Right renal pelvis (tissue), 4 donors: ENCODE measurements at regions not wholly inside any gene's neighbourhood (a gene's known extent, or its start where the extent isn't known, plus 50 kb on each side); places are given as distances from the start of the nearest gene placed in this dataset.
"Not testable (repeated sequence)": the region's sequence is repeated elsewhere in the genome, so short reads cannot be mapped to it uniquely, and the experiment has no call there.

Experiments
- DNase-seq, 4 donors: peaks; one replicate each; pipeline ENCODE4 v3.0.0-alpha.2; 2013; ENCODE audit warnings: low read depth in 4 of 4, low spot score in 3 of 4, missing footprints in 1 of 4

DNA sequence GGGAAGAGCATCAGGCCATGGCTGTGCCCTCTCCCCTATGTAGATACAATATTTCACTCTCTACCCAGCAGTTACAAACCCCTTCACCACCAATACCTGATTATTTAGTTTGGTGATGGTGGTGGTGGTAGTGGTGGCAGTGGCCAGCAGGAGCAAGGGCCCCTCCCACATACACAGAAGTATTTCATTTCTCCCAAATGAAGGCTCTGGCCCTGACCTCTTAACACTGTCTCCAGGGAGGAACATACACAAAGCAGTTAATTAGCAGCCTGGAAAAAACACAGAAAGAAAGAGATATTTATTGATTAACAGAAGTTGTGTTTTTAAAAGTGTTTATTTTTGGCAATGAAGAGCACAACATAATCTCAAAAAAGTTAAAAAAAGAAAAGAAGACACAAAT is 212.7 kb upstream of the SAMSN1 start:
- DNase-seq: no peak

DNA sequence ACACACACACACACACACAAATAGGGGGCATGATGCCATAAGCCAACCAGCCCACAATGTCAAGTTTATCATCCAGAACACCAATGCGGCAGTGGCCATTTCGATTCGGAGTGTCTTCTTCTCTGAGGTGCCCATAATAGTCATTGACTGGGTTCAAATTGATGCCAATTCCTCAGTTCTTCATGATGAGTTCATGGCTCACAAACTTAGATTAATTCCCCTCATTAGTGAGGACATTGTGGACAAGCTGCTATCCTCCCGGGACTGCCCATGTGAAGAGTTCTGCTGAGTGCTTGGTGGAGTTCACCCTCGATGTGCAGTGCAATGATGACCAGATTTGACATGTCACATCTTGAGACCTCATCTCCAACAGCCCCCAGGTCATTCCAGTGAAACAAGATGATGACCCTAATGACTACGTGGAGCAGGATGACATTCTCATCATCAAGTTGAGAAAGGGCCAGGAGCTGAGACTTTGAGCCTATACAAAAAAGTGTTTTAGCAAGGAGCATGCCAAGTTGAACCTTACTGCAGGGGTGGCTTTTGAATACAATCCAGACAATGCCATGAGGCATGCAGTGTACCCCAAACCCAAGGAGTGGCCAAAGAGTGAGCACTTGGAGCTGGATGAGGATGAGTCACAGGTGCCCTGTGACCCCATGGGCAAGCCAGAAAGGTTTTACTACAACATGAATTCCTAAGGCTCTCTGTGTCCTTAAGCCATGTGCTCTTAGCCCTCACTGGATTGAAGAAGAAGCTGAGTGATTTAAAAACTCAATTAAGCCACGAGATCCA is 211.6 kb upstream of the SAMSN1 start:
- no peak for DNase-seq

- DNase-seq: no peak
Measured at GRCh38 chr21:14755086-14755485, 209.0 kb upstream of the SAMSN1 start.

DNA sequence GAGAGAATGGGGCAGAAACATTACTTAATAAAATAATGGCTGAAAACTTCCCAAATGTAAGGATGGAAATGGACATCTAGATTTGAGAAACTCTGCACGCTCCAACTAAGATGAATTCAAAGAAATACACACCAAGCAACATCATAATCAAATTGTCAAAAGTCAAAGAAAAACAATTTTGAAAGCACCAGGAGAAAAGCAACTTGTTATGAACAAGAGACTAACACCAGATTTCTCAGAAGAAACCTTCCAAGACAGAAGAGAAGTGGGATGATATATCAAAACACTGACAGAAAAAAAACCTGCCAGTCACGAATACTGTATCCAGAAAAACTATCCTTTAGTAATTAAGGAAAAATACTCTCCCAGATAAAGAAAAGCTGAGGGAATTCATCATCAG is 208.6 kb upstream of the SAMSN1 start:
- no peak for DNase-seq

DNA sequence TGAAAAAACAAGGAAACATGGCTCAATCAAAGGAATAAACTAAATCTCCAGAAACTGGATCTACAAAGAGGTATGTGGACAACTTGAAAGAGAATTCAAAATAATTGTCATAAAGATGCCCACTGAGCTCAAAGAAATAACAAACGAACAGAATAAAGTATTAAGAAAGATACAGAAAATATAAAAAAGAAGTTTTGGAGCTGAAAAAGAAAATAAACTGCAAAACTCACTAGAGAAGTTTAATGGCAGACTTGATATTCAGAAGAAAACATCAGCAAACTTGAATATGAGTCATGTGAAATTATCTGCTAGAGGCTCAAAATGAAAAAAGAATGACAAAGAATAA is 208.1 kb upstream of the SAMSN1 start:
- DNase-seq: no peak

GRCh38 chr21:14753466-14754258 is 207.5 kb upstream of the SAMSN1 start:
- DNase-seq: no peak

- DNase-seq: no peak
Measured at GRCh38 chr21:14753069-14753465, 207.0 kb upstream of the SAMSN1 start.

- DNase-seq: no peak
Measured at GRCh38 chr21:14752345-14752909, 206.3 kb upstream of the SAMSN1 start.

GRCh38 chr21:14751602-14752344 is 205.7 kb upstream of the SAMSN1 start:
- DNase-seq: no peak

- no peak for DNase-seq
Measured at GRCh38 chr21:14751011-14751410, 204.9 kb upstream of the SAMSN1 start.

DNA sequence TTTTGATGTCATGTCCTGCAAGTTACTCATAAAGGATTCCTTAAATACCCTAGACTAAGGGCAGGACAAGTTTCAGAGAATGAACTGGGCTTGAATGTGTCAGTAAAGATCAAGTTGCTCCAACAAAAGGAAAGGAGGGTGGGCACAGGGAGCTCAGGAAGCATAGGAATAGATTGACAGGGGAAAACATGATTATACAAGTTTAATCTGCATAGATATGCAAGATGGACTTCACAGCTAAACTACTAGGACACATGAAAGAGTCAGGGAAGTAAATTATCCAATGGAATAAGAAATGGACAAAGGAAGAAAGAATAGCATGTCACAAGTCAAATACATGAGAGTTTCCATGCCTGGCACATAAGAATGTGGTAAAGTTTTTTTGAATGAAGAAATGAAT is 203.9 kb upstream of the SAMSN1 start:
- DNase-seq: no peak

DNA sequence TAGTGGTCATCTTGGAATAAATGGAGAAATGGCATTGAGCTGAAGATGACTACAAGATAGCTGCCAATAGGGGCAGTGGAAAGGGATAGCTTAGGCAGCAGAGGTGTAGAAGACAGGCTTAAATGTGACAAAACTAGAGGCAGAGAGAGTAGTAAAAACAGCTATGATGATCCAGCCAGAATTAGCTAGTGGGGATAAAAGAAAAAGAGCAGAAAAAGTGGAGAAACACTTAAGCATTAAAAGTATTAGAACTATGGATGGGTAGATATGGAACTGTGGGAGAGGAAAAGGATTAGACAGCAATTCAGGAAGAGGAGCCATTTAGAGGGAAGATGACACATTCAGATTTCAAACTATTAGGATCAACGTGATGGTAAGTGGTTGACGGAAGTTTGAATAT is 202.5 kb upstream of the SAMSN1 start:
- DNase-seq: no peak

DNA sequence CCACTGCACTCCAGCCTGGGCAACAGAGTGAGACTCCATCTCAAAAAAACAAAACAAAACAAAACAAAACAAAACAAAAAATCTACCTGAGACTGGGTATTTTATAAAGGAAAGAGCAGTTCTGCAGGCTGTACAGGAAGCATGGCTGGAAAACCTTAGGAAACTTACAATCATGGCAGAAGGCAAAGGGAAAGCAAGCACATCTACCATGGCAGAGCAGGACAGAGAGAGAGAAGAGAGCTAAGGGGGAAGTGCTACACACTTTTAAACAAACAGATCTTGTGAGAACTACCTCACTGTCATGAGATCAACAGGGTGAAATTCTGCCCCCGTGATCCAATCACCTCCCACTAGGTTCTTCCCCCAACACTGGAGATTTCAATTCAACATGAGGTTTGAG is 198.3 kb upstream of the SAMSN1 start:
- no peak for DNase-seq

- no peak for DNase-seq
Measured at GRCh38 chr21:14742119-14742518, 196.0 kb upstream of the SAMSN1 start.

DNA sequence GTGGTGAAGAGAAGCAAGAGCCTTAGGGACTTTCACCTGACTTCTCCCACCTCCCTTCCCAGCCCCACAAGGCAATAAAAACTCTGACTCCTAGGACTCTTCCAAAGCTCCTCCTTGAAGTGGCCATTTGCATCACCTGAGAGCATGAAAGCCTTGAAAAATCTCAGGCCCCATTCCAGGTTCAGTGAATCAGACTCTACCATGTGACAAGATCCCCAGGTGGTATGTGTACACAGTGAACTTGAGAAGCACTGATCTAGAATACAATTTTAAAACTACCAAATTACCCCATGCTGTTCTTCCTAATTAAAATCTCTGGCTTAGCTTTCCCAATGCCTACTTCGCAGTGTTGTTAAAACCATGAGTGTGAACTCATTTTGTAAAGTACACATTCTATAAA is 195.1 kb upstream of the SAMSN1 start:
- DNase-seq: no peak

- no peak for DNase-seq
Measured at GRCh38 chr21:14740692-14741091, 194.6 kb upstream of the SAMSN1 start.

DNA sequence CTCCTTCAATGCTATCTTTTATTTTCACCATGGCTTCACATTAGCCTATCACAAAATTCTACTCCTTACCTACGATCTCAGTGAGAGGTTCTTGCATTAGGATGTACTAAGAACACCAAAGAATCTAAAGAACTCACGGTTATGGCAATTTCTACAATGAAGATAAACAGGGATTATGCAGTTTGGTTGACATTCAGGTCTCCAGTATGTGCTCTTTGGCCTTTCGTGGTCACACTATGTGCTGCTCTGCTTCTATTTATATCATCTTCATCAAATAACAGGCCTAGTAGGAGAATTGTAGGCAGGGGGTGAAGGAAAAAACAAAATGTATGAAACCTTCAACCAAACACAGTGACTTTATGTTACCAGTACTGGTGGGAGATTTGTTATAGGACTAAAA is 194.0 kb upstream of the SAMSN1 start:
- no peak for DNase-seq

- no peak for DNase-seq
Measured at GRCh38 chr21:14739590-14739989, 193.5 kb upstream of the SAMSN1 start.

DNA sequence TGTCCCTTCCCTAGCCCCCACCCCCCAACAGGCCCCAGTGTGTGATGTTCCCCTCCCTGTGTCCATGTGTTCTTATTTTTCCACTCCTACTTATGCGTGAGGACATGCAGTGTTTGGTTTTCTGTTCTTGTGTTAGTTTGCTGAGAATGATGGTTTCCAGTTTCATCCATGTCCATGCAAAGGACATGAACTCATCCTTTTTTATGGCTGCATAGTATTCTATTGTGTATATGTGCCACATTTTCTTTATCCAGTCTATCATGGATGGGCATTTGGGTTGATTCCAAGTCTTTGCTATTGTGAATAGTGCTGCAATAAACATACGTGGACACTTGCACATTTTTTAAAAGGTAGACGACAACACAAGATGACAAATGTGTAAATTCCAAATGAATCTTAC is 192.5 kb upstream of the SAMSN1 start:
- DNase-seq: not testable (repeated sequence)

GRCh38 chr21:14737922-14738321 is 191.8 kb upstream of the SAMSN1 start:
- peak in 3 of 4 donors; percentile 5 to 14 (median 7) for DNase-seq

- no peak for DNase-seq
Measured at GRCh38 chr21:14737284-14737691, 191.2 kb upstream of the SAMSN1 start.
